Adrenal gland (tissue), 5 donors: ENCODE measurements at regions not wholly inside any gene's neighbourhood (a gene's known extent, or its start where the extent isn't known, plus 50 kb on each side); places are given as distances from the start of the nearest gene placed in this dataset.

Experiments
- CTCF ChIP-seq, 6 experiments: fragments of 450-650 bp in 4 of 6; fragments of 200-600 bp in 2 of 6; sonication (generic) in 1 of 6; IDR thresholded peaks; 1 replicate in 5 of 6; 2 replicates in 1 of 6; pipeline versions ENCODE4 v1.5.1 to v1.8.0; 2016 to 2021; ENCODE audit warnings: antibody characterized with exemption in 6 of 6, mild to moderate bottlenecking in 2 of 6, moderate library complexity in 1 of 6
- POLR2A ChIP-seq, 2 donors: fragments of 450-650 bp; IDR thresholded peaks; one replicate each; pipeline ENCODE4 v1.6.1; 2017; ENCODE audit warnings: antibody characterized with exemption in 2 of 2, mild to moderate bottlenecking in 2 of 2, moderate library complexity in 1 of 2
- donor health status: DM: no; HTN: no; CAD: no.

DNA sequence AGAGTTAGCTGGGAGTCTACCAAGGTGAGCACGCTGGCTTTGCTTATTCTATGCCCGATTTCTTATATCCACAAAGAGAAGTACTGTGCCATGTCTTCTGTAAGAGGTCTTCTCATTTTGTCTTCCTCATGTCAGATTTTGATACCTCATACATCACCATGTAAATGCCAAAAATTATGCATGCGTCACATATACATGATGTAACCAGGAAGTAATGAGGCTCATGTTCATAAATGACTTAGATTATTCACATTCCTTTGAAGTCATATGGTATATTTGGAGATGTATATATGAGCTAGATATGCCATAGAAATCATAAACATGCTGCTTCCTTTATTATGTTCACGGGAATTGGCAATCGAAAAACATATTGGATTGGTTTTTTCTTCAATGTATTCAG, 97.7 kb upstream of the CELF2 start:
- TF ChIP-seq CTCF (IDR thresholded peaks at IDR 0.05) (no peak), POLR2A (IDR thresholded peaks at IDR 0.05) (no peak)
